GM23248 (cell line): ENCODE measurements at regions not wholly inside any gene's neighbourhood (a gene's known extent, or its start where the extent isn't known, plus 50 kb on each side); places are given as distances from the start of the nearest gene placed in this dataset.

Experiments
- DNase-seq: peaks from one replicate; pipeline ENCODE4 v3.0.0-alpha.2; 2015
- H2AFZ ChIP-seq: fragments of 200-600 bp; sonication (generic); 2 replicates; pipeline ENCODE4 v1.6.1; 2016; ENCODE audit warnings: antibody characterized with exemption
- H3F3A ChIP-seq: fragments of 200-600 bp; sonication (generic); 2 replicates; pipeline ENCODE4 v1.6.1; 2016; ENCODE audit warnings: mild to moderate bottlenecking, antibody characterized with exemption, mixed run types; ENCODE audit not compliant: insufficient read depth
- H3K27ac ChIP-seq: fragments of 200-600 bp; sonication (generic); 2 replicates; pipeline ENCODE4 v1.5.1; 2016; ENCODE audit warnings: mild to moderate bottlenecking
- H3K27me3 ChIP-seq: fragments of 200-600 bp; sonication (generic); replicated peaks from 2 replicates; pipeline ENCODE4 v1.6.1; 2016; ENCODE audit warnings: mild to moderate bottlenecking; ENCODE audit not compliant: insufficient read depth
- H3K36me3 ChIP-seq: fragments of 200-600 bp; sonication (generic); 2 replicates; pipeline ENCODE4 v1.6.1; 2016; ENCODE audit warnings: low read depth, mild to moderate bottlenecking
- H3K4me1 ChIP-seq: fragments of 200-600 bp; sonication (generic); 2 replicates; pipeline ENCODE4 v1.6.1; 2016; ENCODE audit warnings: mild to moderate bottlenecking; ENCODE audit not compliant: insufficient read depth
- H3K4me2 ChIP-seq: fragments of 200-600 bp; sonication (generic); one replicate; pipeline ENCODE4 v1.6.1; 2016; ENCODE audit warnings: mild to moderate bottlenecking; ENCODE audit not compliant: unreplicated experiment
- H3K4me3 ChIP-seq: fragments of 200-600 bp; sonication (generic); 2 replicates; pipeline ENCODE4 v1.5.1; 2016; ENCODE audit warnings: mild to moderate bottlenecking
- H3K79me2 ChIP-seq: fragments of 200-600 bp; sonication (generic); 2 replicates; pipeline ENCODE4 v1.6.1; 2016; ENCODE audit warnings: mild to moderate bottlenecking; ENCODE audit not compliant: insufficient read depth
- H3K9ac ChIP-seq: fragments of 200-600 bp; sonication (generic); 2 replicates; pipeline ENCODE4 v1.6.1; 2016; ENCODE audit warnings: mild to moderate bottlenecking
- H3K9me2 ChIP-seq: fragments of 200-600 bp; sonication (generic); 2 replicates; pipeline ENCODE4 v1.6.1; 2016; ENCODE audit warnings: mixed run types, mild to moderate bottlenecking, moderate library complexity; ENCODE audit not compliant: insufficient read depth
- H3K9me3 ChIP-seq: fragments of 200-600 bp; sonication (generic); one replicate; pipeline ENCODE4 v1.6.1; 2017; ENCODE audit warnings: low read depth
- H4K20me1 ChIP-seq: fragments of 200-600 bp; sonication (generic); 2 replicates; pipeline ENCODE4 v1.6.0; 2016; ENCODE audit not compliant: insufficient read depth
- EZH2 ChIP-seq: fragments of 200-600 bp; sonication (generic); IDR thresholded peaks from 2 replicates; pipeline ENCODE4 v1.6.1; 2018; ENCODE audit warnings: antibody characterized with exemption, mild to moderate bottlenecking; ENCODE audit not compliant: insufficient read depth, poor library complexity, severe bottlenecking
- EZH2phosphoT487 ChIP-seq: fragments of 200-600 bp; sonication (generic); IDR thresholded peaks from 2 replicates; pipeline ENCODE4 v1.6.1; 2018; ENCODE audit warnings: antibody characterized with exemption, moderate library complexity, mild to moderate bottlenecking, low read depth; ENCODE audit not compliant: insufficient read depth
- WGBS, 2 experiments: methylation state at CpG; one replicate each; pipeline ENCODE4 v1.1.6; 2015 to 2017; ENCODE audit warnings: low lambda C conversion rate in 2 of 2, low coverage in 1 of 2; ENCODE audit errors: missing lambda C conversion rate in 2 of 2; 5-methylcytosine and 5-hydroxymethylcytosine counted together
- in situ Hi-C: fragments of 300-500 bp; cut with MboI; formaldehyde crosslinking; loops from 2 replicates; pipeline ENCODE4 v1.15.0; 2020

DNA sequence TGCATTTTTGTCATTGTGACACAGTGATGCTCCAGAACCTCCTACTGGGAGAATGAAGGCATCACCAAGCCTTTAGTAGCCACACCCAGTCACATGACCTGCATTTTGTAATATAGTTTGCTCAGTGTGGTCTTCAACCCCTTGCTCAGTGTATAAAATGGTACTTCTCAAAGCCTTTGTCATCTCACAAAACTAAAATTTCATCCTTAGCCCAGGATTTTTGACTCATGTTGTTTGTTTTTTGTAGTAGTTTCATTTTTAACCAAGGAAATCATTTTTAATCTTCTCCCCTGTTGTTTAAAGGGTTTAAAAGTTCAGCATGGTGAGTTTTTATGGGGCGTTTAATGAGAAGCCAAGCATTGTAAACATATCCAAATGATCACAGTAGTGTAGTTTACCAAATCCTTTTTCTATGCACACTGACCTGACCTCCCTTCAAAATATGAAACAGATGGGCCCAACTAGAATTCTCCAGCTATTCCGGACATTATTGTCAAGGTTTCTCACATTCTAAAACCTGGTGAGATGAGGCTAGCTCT lies 123.5 kb upstream of the IL12A start:
- H3K9ac ChIP-seq: no peak overlapping the region
- peaks cover 22% of the 10 kb centered on the region for H3K4me1 ChIP-seq
- no peaks in the 10 kb centered on the region for H3K9me3 ChIP-seq
- TF ChIP-seq EZH2phosphoT487: no peak
- TF ChIP-seq EZH2: no peak
- peaks cover 17% of the 10 kb centered on the region; the same call in 1 of the 2 replicates for H3K36me3 ChIP-seq
- peaks cover 92% of the 10 kb centered on the region for H3K79me2 ChIP-seq
- no peaks in the 10 kb centered on the region for H3K9me2 ChIP-seq
- H3K27ac ChIP-seq: peak overlapping the region; percentile 44
- peaks cover 39% of the 10 kb centered on the region for H3F3A ChIP-seq
- WGBS, 2 experiments: 5% methylated on average over 2 of the region's 2 CpGs
- no peaks in the 10 kb centered on the region; the same call in 1 of the 2 replicates for H4K20me1 ChIP-seq
- peak overlapping the region; percentile 22 for H3K4me3 ChIP-seq
- no peaks in the 10 kb centered on the region for H3K27me3 ChIP-seq
- H3K4me2 ChIP-seq: peak overlapping the region; percentile 48
- in situ Hi-C loops: no loop called here
- DNase-seq: peak; percentile 57
- H2AFZ ChIP-seq: no peak overlapping the region

GRCh38 chr3:159866201-159866746 lies 122.4 kb upstream of the IL12A start:
- Histone ChIP-seq H3K79me2 (peaks cover 89% of the 10 kb centered on the region), H2AFZ (no peak overlapping the region), H4K20me1 (no peaks in the 10 kb centered on the region; the same call in 1 of the 2 replicates), H3K27me3 (no peaks in the 10 kb centered on the region), H3K36me3 (peaks cover 18% of the 10 kb centered on the region; the same call in 1 of the 2 replicates), H3K27ac (no peak overlapping the region; the same call in none of the 2 replicates), H3F3A (peaks cover 39% of the 10 kb centered on the region), H3K9me2 (no peaks in the 10 kb centered on the region), H3K9ac (no peak overlapping the region), H3K4me3 (no peak overlapping the region), H3K4me2 (peak overlapping the region; percentile 6), H3K4me1 (peaks cover 22% of the 10 kb centered on the region), H3K9me3 (no peaks in the 10 kb centered on the region)
- in situ Hi-C loops: no loop called here
- no peak for DNase-seq
- WGBS, 2 experiments: 62 to 65% methylated on average over 5 of the region's 5 CpGs
- TF ChIP-seq EZH2phosphoT487 (no peak), EZH2 (no peak)

- H3K36me3 ChIP-seq: peaks cover 18% of the 10 kb centered on the region; the same call in 1 of the 2 replicates
- H3K9ac ChIP-seq: no peak overlapping the region
- in situ Hi-C loops: no loop called here
- H4K20me1 ChIP-seq: no peaks in the 10 kb centered on the region; the same call in 1 of the 2 replicates
- H2AFZ ChIP-seq: no peak overlapping the region
- H3K4me3 ChIP-seq: no peak overlapping the region
- no peak for TF ChIP-seq EZH2
- TF ChIP-seq EZH2phosphoT487: no peak
- WGBS, 2 experiments: 96 to 98% methylated on average over 2 of the region's 2 CpGs
- no peaks in the 10 kb centered on the region for H3K9me2 ChIP-seq
- H3K9me3 ChIP-seq: no peaks in the 10 kb centered on the region
- H3K4me1 ChIP-seq: peaks cover 28% of the 10 kb centered on the region
- H3F3A ChIP-seq: peaks cover 39% of the 10 kb centered on the region
- DNase-seq: no peak
- no peak overlapping the region for H3K27ac ChIP-seq
- no peak overlapping the region for H3K4me2 ChIP-seq
- peaks cover 85% of the 10 kb centered on the region for H3K79me2 ChIP-seq
- H3K27me3 ChIP-seq: no peaks in the 10 kb centered on the region
These were observed 121.3 kb upstream of the IL12A start for GRCh38 chr3:159867372-159867771.

- no peak overlapping the region for H2AFZ ChIP-seq
- H3K4me3 ChIP-seq: no peak overlapping the region
- H4K20me1 ChIP-seq: no peaks in the 10 kb centered on the region; the same call in 1 of the 2 replicates
- H3K4me1 ChIP-seq: peaks cover 30% of the 10 kb centered on the region
- no peak overlapping the region for H3K9ac ChIP-seq
- TF ChIP-seq EZH2phosphoT487 (no peak), EZH2 (no peak)
- peaks cover 78% of the 10 kb centered on the region for H3K79me2 ChIP-seq
- H3K9me2 ChIP-seq: no peaks in the 10 kb centered on the region
- no peaks in the 10 kb centered on the region for H3K27me3 ChIP-seq
- H3K4me2 ChIP-seq: no peak overlapping the region
- no peak for DNase-seq
- peaks cover 50% of the 10 kb centered on the region for H3F3A ChIP-seq
- 95 to 100% methylated on average over 1 of the region's 1 CpG for WGBS, 2 experiments
- H3K36me3 ChIP-seq: peaks cover 18% of the 10 kb centered on the region; the same call in 1 of the 2 replicates
- H3K27ac ChIP-seq: no peak overlapping the region
- in situ Hi-C loops: no loop called here
- H3K9me3 ChIP-seq: no peaks in the 10 kb centered on the region
These were observed 117.9 kb upstream of the IL12A start for GRCh38 chr3:159870723-159871122.
